Testis (tissue), 2 donors: ENCODE measurements at regions not wholly inside any gene's neighbourhood (a gene's known extent, or its start where the extent isn't known, plus 50 kb on each side); places are given as distances from the start of the nearest gene placed in this dataset.

Source experiments
- DNase-seq: peaks from one replicate; pipeline ENCODE4 v3.0.0-alpha.2; 2019
- H3K27ac ChIP-seq, 2 donors: fragments of 200-600 bp; sonication (generic); one replicate each; pipeline ENCODE4 v1.5.1; 2019
- H3K27me3 ChIP-seq: fragments of 200-600 bp; sonication (generic); one replicate; pipeline ENCODE4 v1.5.1; 2019
- H3K36me3 ChIP-seq: fragments of 200-600 bp; sonication (generic); one replicate; pipeline ENCODE4 v1.5.1; 2017; ENCODE audit warnings: low read depth; ENCODE audit errors: missing control alignments
- H3K4me1 ChIP-seq: fragments of 200-600 bp; sonication (generic); one replicate; pipeline ENCODE4 v1.5.1; 2019
- H3K4me3 ChIP-seq, 2 donors: fragments of 200-600 bp; sonication (generic); one replicate each; pipeline ENCODE4 v1.5.1; 2017 to 2019
- H3K9me3 ChIP-seq: fragments of 200-600 bp; sonication (generic); one replicate; pipeline ENCODE4 v1.5.1; 2017
- CTCF ChIP-seq, 3 experiments: fragments of 450-650 bp in 2 of 3; fragments of 200-600 bp in 1 of 3; sonication (generic) in 1 of 3; IDR thresholded peaks; one replicate each; pipeline ENCODE4 v1.5.1; 2016 to 2019; ENCODE audit warnings: antibody characterized with exemption in 3 of 3, mild to moderate bottlenecking in 2 of 3, moderate library complexity in 1 of 3
- POLR2A ChIP-seq: fragments of 450-650 bp; IDR thresholded peaks from one replicate; pipeline ENCODE4 v1.6.1; 2017; ENCODE audit warnings: antibody characterized with exemption, mild to moderate bottlenecking, moderate library complexity
- WGBS, 2 donors: methylation state at CpG; one replicate each; pipeline ENCODE4 v1.1.5; 2018; 5-methylcytosine and 5-hydroxymethylcytosine counted together
- intact Hi-C: fragments of 100-400 bp; cut with DNase I; formaldehyde crosslinking; loops from one replicate; pipeline ENCODE4 v1.15.1; 2023; ENCODE audit warnings: low total_unique reads

GRCh38 chr18:14924226-14924625 is 176.3 kb downstream of the ANKRD30B start:
- Histone ChIP-seq H3K27ac (no peak overlapping the region), H3K4me1 (no peaks in the 10 kb centered on the region), H3K4me3 (no peak overlapping the region), H3K27me3 (no peaks in the 10 kb centered on the region), H3K9me3 (no peaks in the 10 kb centered on the region), H3K36me3 (no peaks in the 10 kb centered on the region)
- intact Hi-C loops: no loop called here
- no peak for DNase-seq
- 83% methylated on average over 4 of the region's 4 CpGs for WGBS, 2 donors
- no peak for TF ChIP-seq POLR2A
- TF ChIP-seq CTCF (IDR thresholded peaks at IDR 0.05): no peak

GRCh38 chr18:14925281-14925709 is 177.3 kb downstream of the ANKRD30B start:
- Histone ChIP-seq H3K9me3 (no peaks in the 10 kb centered on the region), H3K27me3 (no peaks in the 10 kb centered on the region), H3K4me3 (no peak overlapping the region), H3K27ac (no peak overlapping the region), H3K36me3 (no peaks in the 10 kb centered on the region), H3K4me1 (no peaks in the 10 kb centered on the region)
- DNase-seq: no peak
- 68 to 83% methylated on average over 3 of the region's 3 CpGs for WGBS, 2 donors
- intact Hi-C loops: no loop called here
- no peak for TF ChIP-seq POLR2A
- TF ChIP-seq CTCF (IDR thresholded peaks at IDR 0.05): no peak

- Histone ChIP-seq H3K4me1 (no peaks in the 10 kb centered on the region), H3K9me3 (no peaks in the 10 kb centered on the region), H3K27ac (no peak overlapping the region), H3K27me3 (no peaks in the 10 kb centered on the region), H3K36me3 (no peaks in the 10 kb centered on the region), H3K4me3 (no peak overlapping the region)
- no peak for DNase-seq
- TF ChIP-seq CTCF (IDR thresholded peaks at IDR 0.05): no peak
- no peak for TF ChIP-seq POLR2A
- intact Hi-C loops: no loop called here
- 58 to 76% methylated on average over 3 of the region's 3 CpGs for WGBS, 2 donors
Measured at GRCh38 chr18:14927701-14928100, 179.7 kb downstream of the ANKRD30B start.

GRCh38 chr18:14928396-14928795 is 180.4 kb downstream of the ANKRD30B start:
- Histone ChIP-seq H3K9me3 (no peaks in the 10 kb centered on the region), H3K4me3 (no peak overlapping the region), H3K36me3 (no peaks in the 10 kb centered on the region), H3K4me1 (no peaks in the 10 kb centered on the region), H3K27ac (no peak overlapping the region), H3K27me3 (no peaks in the 10 kb centered on the region)
- TF ChIP-seq POLR2A (no peak), CTCF (IDR thresholded peaks at IDR 0.05) (no peak)
- DNase-seq: no peak
- WGBS, 2 donors: 94% methylated on average over 6 of the region's 6 CpGs
- intact Hi-C loops: no loop called here

- 85 to 86% methylated on average over 3 of the region's 3 CpGs for WGBS, 2 donors
- intact Hi-C loops: no loop called here
- H3K4me1 ChIP-seq: no peaks in the 10 kb centered on the region
- no peaks in the 10 kb centered on the region for H3K9me3 ChIP-seq
- no peaks in the 10 kb centered on the region for H3K36me3 ChIP-seq
- no peak overlapping the region for H3K4me3 ChIP-seq
- TF ChIP-seq POLR2A (no peak), CTCF (IDR thresholded peaks at IDR 0.05) (no peak)
- no peak overlapping the region for H3K27ac ChIP-seq
- no peak for DNase-seq
- H3K27me3 ChIP-seq: no peaks in the 10 kb centered on the region
Measured at GRCh38 chr18:14930076-14930475, 182.1 kb downstream of the ANKRD30B start.
